ENCODE measurements at regions not wholly inside any gene's neighbourhood (a gene's known extent, or its start where the extent isn't known, plus 50 kb on each side); places are given as distances from the start of the nearest gene placed in this dataset.

GRCh38 chr1:105138458-105138893 lies 1388.8 kb downstream of the AMY1C start (continued):
- no peak for TF ChIP-seq ZNF710 (CRISPR knock-in tag; IDR thresholded peaks at IDR 0.05; ENCODE audit: borderline replicate concordance)
- TF ChIP-seq, protein P1, sequence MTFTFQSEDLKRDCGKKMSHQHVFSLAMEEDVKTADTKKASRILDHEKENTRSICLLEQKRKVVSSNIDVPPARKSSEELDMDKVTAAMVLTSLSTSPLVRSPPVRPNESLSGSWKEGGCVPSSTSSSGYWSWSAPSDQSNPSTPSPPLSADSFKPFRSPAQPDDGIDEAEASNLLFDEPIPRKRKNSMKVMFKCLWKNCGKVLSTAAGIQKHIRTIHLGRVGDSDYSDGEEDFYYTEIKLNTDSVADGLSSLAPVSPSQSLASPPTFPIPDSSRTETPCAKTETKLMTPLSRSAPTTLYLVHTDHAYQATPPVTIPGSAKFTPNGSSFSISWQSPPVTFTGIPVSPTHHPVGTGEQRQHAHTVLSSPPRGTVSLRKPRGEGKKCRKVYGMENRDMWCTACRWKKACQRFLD (CRISPR knock-in tag; IDR thresholded peaks at IDR 0.05; ENCODE audit: borderline replicate concordance) = 0 out of 2 replicates have a peak, but pooled peaks have one; percentile 34
- TF ChIP-seq, protein P2, sequence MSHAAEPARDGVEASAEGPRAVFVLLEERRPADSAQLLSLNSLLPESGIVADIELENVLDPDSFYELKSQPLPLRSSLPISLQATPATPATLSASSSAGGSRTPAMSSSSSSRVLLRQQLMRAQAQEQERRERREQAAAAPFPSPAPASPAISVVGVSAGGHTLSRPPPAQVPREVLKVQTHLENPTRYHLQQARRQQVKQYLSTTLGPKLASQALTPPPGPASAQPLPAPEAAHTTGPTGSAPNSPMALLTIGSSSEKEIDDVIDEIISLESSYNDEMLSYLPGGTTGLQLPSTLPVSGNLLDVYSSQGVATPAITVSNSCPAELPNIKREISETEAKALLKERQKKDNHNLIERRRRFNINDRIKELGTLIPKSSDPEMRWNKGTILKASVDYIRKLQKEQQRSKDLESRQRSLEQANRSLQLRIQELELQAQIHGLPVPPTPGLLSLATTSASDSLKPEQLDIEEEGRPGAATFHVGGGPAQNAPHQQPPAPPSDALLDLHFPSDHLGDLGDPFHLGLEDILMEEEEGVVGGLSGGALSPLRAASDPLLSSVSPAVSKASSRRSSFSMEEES (CRISPR knock-in tag; IDR thresholded peaks at IDR 0.05) = no peak
- TF ChIP-seq, protein P3, sequence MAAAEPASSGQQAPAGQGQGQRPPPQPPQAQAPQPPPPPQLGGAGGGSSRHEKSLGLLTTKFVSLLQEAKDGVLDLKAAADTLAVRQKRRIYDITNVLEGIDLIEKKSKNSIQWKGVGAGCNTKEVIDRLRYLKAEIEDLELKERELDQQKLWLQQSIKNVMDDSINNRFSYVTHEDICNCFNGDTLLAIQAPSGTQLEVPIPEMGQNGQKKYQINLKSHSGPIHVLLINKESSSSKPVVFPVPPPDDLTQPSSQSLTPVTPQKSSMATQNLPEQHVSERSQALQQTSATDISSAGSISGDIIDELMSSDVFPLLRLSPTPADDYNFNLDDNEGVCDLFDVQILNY (CRISPR knock-in tag; conservative IDR thresholded peaks at IDR 0.05) = no peak
- TF ChIP-seq ELF3 (CRISPR knock-in tag; IDR thresholded peaks at IDR 0.05) = no peak
- TF ChIP-seq ZNF276 (CRISPR knock-in tag; IDR thresholded peaks at IDR 0.05; ENCODE audit: low read depth) = 0 out of 2 replicates have a peak, but pooled peaks have one; percentile 18
- TF ChIP-seq ZNF510 (CRISPR knock-in tag; IDR thresholded peaks at IDR 0.05; ENCODE audit: low read depth) = no peak
- TF ChIP-seq ZNF883 (CRISPR knock-in tag; IDR thresholded peaks at IDR 0.05; ENCODE audit: not compliant biosample characterization) = no peak
- TF ChIP-seq MIER3 (CRISPR knock-in tag; IDR thresholded peaks at IDR 0.05; ENCODE audit: borderline replicate concordance) = no peak
- no peak for TF ChIP-seq ZMYM2 (CRISPR knock-in tag; IDR thresholded peaks at IDR 0.05)
- TF ChIP-seq ELF4 (CRISPR knock-in tag; IDR thresholded peaks at IDR 0.05; ENCODE audit: borderline replicate concordance) = no peak
- 0 out of 2 replicates have a peak, but pooled peaks have one; percentile 13 for TF ChIP-seq ISL2 (CRISPR knock-in tag; IDR thresholded peaks at IDR 0.05)
- TF ChIP-seq KLF15 (CRISPR knock-in tag; IDR thresholded peaks at IDR 0.05; ENCODE audit: borderline replicate concordance) = no peak
- TF ChIP-seq GATA4 (IDR thresholded peaks at IDR 0.05; ENCODE audit: borderline replicate concordance, low read depth) = no peak
- no peak for TF ChIP-seq KLF6 (CRISPR knock-in tag; IDR thresholded peaks at IDR 0.05)
- TF ChIP-seq ZNF546 (CRISPR knock-in tag; conservative IDR thresholded peaks at IDR 0.05) = no peak
